K562 (cell line): ENCODE measurements at regions not wholly inside any gene's neighbourhood (a gene's known extent, or its start where the extent isn't known, plus 50 kb on each side); places are given as distances from the start of the nearest gene placed in this dataset.

Source experiments
- ATAC-seq: fragments of 200-7000 bp; cut with Tn5 transposase; 3 replicates; pipeline ENCODE4 v1.9.1; 2020; ENCODE audit warnings: moderate library complexity
- BruUV-seq: library from RNA; stranded (reverse); fragments of 400-500 nt; replicated peaks from 2 replicates; lab custom pipeline; 2021; lab: Mats Ljungman, UMichigan
- CTCF ChIA-PET: fragments of 300-600 bp; formaldehyde crosslinking; extraction: SDS; loops from one replicate; lab custom pipeline; 2021; ENCODE audit warnings: low intra/inter-chr PET ratio; lab: Yijun Ruan, JAX
- POLR2A ChIA-PET: fragments of 300-600, 350-650 bp; sonication (Branson Sonifier 250); formaldehyde crosslinking; extraction: SDS; loops from one replicate; lab custom pipeline; 2021; ENCODE audit warnings: antibody characterized with exemption, inconsistent platforms; lab: Yijun Ruan, JAX
- DNase-seq, 4 experiments: peaks; one replicate each; pipeline versions ENCODE4 v3.0.0 to v3.0.0-alpha.2; 2011 to 2018; ENCODE audit warnings: low spot score in 3 of 4, mixed read lengths in 3 of 4; ENCODE audit errors: extremely low read depth in 1 of 4
- FAIRE-seq: peaks from 2 replicates; lab custom pipeline; 2011; peaks lifted over from hg19 to GRCh38; lab: Jason Lieb, UNC
- H2AFZ ChIP-seq: 2 replicates; pipeline ENCODE4 v1.6.0; 2011; ENCODE audit warnings: low read depth, low read length, control low read depth, inconsistent platforms
- H3K27ac ChIP-seq: fragments of 200-600 bp; 3 replicates; pipeline ENCODE4 v1.8.0; 2011; ENCODE audit warnings: low read depth, mild to moderate bottlenecking, control low read depth, inconsistent platforms, low read length, moderate library complexity, mixed read lengths; ENCODE audit errors: extremely low read depth
- H3K27me3 ChIP-seq, 2 experiments: fragments of 300-600 bp in 1 of 2; 2 replicates in 1 of 2; 3 replicates in 1 of 2; pipeline versions ENCODE4 v1.6.0 to v1.8.0; 2011; ENCODE audit warnings: inconsistent platforms in 2 of 2, low read length in 2 of 2, mild to moderate bottlenecking in 1 of 2, mixed read lengths in 1 of 2, moderate library complexity in 1 of 2; ENCODE audit not compliant: control insufficient read depth in 2 of 2, insufficient read depth in 2 of 2
- H3K36me3 ChIP-seq: fragments of 300-600 bp; 3 replicates; pipeline ENCODE4 v1.8.0; 2011; ENCODE audit warnings: mild to moderate bottlenecking, low read length, inconsistent platforms; ENCODE audit not compliant: control insufficient read depth, insufficient read depth
- H3K4me1 ChIP-seq, 2 experiments: fragments of 200-600 bp in 1 of 2; replicated peaks in 1 of 2; 2 replicates in 1 of 2; 3 replicates in 1 of 2; pipeline versions ENCODE4 v1.5.1 to v1.8.0; 2011; ENCODE audit warnings: inconsistent platforms in 2 of 2, low read length in 2 of 2, mild to moderate bottlenecking in 1 of 2, mixed read lengths in 1 of 2, moderate library complexity in 1 of 2; ENCODE audit not compliant: control insufficient read depth in 2 of 2, insufficient read depth in 2 of 2
- H3K4me2 ChIP-seq: 2 replicates; pipeline ENCODE4 v1.6.1; 2011; ENCODE audit warnings: low read length, control low read depth, inconsistent platforms, mixed read lengths; ENCODE audit not compliant: insufficient read depth
- H3K4me3 ChIP-seq: fragments of 200-600 bp; sonication (generic), shearing (Covaris generic); 2 replicates; pipeline ENCODE4 v1.5.1; 2016; ENCODE audit warnings: control low read depth, inconsistent platforms
- H3K79me2 ChIP-seq: fragments of 200-600 bp; 3 replicates; pipeline ENCODE4 v1.8.0; 2011; ENCODE audit warnings: low read length, inconsistent platforms; ENCODE audit not compliant: control insufficient read depth, insufficient read depth
- H3K9ac ChIP-seq, 2 experiments: 2 replicates each; pipeline versions ENCODE4 v1.6.0 to v1.6.1; 2011; ENCODE audit warnings: low read depth in 2 of 2, low read length in 2 of 2, control low read depth in 1 of 2, inconsistent platforms in 1 of 2, mild to moderate bottlenecking in 1 of 2, mixed read lengths in 1 of 2; ENCODE audit not compliant: insufficient read depth in 1 of 2
- H3K9me1 ChIP-seq: one replicate; pipeline ENCODE4 v1.6.0; 2011; ENCODE audit warnings: inconsistent platforms, mild to moderate bottlenecking, low read length, moderate library complexity; ENCODE audit not compliant: control insufficient read depth, insufficient read depth
- H3K9me3 ChIP-seq: replicated peaks from 2 replicates; pipeline ENCODE4 v1.5.1; 2011; ENCODE audit warnings: low read depth, low read length, inconsistent platforms; ENCODE audit not compliant: control insufficient read depth, insufficient read depth
- H4K20me1 ChIP-seq: replicated peaks from 2 replicates; pipeline ENCODE4 v1.6.1; 2011; ENCODE audit warnings: low read length, inconsistent platforms, mixed read lengths; ENCODE audit not compliant: control insufficient read depth, insufficient read depth
- LARP7 ChIP-seq: fragments of 450-650 bp; IDR thresholded peaks from 2 replicates; pipeline ENCODE4 v1.6.1; 2016
- MED1 ChIP-seq: sonication (generic); formaldehyde crosslinking; IDR thresholded peaks from 2 replicates; pipeline ENCODE4 v1.8.1; 2023; ENCODE audit warnings: missing genetic modification reagents, borderline replicate concordance
- STAT6 ChIP-seq: sonication (generic); formaldehyde crosslinking; IDR thresholded peaks from 2 replicates; pipeline ENCODE4 v1.8.1; 2023; ENCODE audit warnings: mild to moderate bottlenecking, missing genetic modification reagents
- ZFP1 ChIP-seq: fragments of 450-650 bp; formaldehyde crosslinking; IDR thresholded peaks from 2 replicates; pipeline ENCODE4 v1.4.0; 2020; ENCODE audit warnings: mild to moderate bottlenecking, mixed read lengths
- ZNF589 ChIP-seq: fragments of 200-800 bp; sonication (Bioruptor generic); IDR thresholded peaks from 2 replicates; pipeline ENCODE4 v1.6.1; 2016; ENCODE audit warnings: low read depth, missing genetic modification characterization, missing compliant biosample characterization
- WGBS: fragments of 100-300 bp; shearing (Covaris generic); methylation state at CpG from one replicate; pipeline ENCODE4 v1.1.6; 2016; ENCODE audit warnings: low coverage, mixed read lengths; ENCODE audit not compliant: insufficient coverage; ENCODE audit errors: missing lambda C conversion rate; 5-methylcytosine and 5-hydroxymethylcytosine counted together
- in situ Hi-C: fragments of 300-500 bp; cut with MboI; formaldehyde crosslinking; loops from 4 replicates; pipeline ENCODE4 v1.15.0; 2018; ENCODE audit warnings: inconsistent platforms, mixed read lengths
- intact Hi-C: fragments of 100-400 bp; cut with micrococcal nuclease; formaldehyde crosslinking; loops from 2 replicates; pipeline ENCODE4 v1.14.2; 2022
- TF ChIP-seq, protein P1 (sequence below): fragments of 200-400 bp; formaldehyde crosslinking; IDR thresholded peaks from 2 replicates; pipeline ENCODE4 v1.6.1; 2017; ENCODE audit warnings: mild to moderate bottlenecking, low read depth, low read length, moderate library complexity
- TF ChIP-seq, protein P2 (sequence below): fragments of 450-650 bp; formaldehyde crosslinking; IDR thresholded peaks from 2 replicates; pipeline ENCODE4 v1.4.0; 2022; ENCODE audit warnings: mild to moderate bottlenecking, moderate library complexity

DNA sequence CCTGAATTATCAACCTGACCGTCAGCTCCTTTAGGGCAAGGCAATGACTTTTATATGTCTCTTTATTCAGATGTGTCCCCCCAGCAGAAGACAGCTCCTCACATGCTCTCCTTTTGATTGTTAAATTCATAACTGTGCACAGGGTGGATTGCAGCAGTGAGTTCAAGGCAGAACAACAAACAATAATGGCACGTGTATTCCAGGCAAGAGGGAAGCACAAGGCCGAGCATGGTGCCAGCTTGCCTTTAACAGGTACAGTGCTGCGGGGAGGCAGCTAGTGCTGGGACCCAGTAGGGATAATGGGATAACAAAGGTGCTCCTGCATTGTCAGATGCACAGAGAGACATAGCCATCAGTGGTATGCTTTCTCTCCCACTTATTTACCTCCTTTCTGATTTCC is 248.4 kb downstream of the RHOU start:
- 2% methylated on average over 4 of the region's 4 CpGs for WGBS

More for the DNA sequence above, 248.4 kb downstream of the RHOU start:
- no peaks in the 10 kb centered on the region for H3K4me1 ChIP-seq
- ChIA-PET CTCF (no interaction called here), POLR2A (interaction anchor here (1.3 to 1.6 kb wide), 2 partner anchors 8 to 11 kb away, joined by 3 to 5 read pairs; no protein-coding TSS in a partner anchor)
- BruUV-seq, result no TSS peak
- intact Hi-C loops, result no loop called here
- no peak overlapping the region for H2AFZ ChIP-seq
- H3K79me2 ChIP-seq, result no peaks in the 10 kb centered on the region
- TF ChIP-seq LARP7, result no peak
- TF ChIP-seq, protein P1, sequence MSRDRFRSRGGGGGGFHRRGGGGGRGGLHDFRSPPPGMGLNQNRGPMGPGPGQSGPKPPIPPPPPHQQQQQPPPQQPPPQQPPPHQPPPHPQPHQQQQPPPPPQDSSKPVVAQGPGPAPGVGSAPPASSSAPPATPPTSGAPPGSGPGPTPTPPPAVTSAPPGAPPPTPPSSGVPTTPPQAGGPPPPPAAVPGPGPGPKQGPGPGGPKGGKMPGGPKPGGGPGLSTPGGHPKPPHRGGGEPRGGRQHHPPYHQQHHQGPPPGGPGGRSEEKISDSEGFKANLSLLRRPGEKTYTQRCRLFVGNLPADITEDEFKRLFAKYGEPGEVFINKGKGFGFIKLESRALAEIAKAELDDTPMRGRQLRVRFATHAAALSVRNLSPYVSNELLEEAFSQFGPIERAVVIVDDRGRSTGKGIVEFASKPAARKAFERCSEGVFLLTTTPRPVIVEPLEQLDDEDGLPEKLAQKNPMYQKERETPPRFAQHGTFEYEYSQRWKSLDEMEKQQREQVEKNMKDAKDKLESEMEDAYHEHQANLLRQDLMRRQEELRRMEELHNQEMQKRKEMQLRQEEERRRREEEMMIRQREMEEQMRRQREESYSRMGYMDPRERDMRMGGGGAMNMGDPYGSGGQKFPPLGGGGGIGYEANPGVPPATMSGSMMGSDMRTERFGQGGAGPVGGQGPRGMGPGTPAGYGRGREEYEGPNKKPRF, result no peak
- TF ChIP-seq ZNF589 (CRISPR knock-in tag), result no peak
- no peak for TF ChIP-seq ZFP1
- TF ChIP-seq MED1 (CRISPR knock-in tag), result no peak
- TF ChIP-seq, protein P2, sequence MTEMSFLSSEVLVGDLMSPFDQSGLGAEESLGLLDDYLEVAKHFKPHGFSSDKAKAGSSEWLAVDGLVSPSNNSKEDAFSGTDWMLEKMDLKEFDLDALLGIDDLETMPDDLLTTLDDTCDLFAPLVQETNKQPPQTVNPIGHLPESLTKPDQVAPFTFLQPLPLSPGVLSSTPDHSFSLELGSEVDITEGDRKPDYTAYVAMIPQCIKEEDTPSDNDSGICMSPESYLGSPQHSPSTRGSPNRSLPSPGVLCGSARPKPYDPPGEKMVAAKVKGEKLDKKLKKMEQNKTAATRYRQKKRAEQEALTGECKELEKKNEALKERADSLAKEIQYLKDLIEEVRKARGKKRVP, result no peak
- no peak for TF ChIP-seq STAT6 (CRISPR knock-in tag)
- peaks cover 26 to 61% of the 10 kb centered on the region in 2 experiments for H3K27me3 ChIP-seq
- FAIRE-seq (no peak), ATAC-seq (no peak), DNase-seq (no peak)
- in situ Hi-C loops, result no loop called here
- H3K27ac ChIP-seq, result no peak overlapping the region
- no peaks in the 10 kb centered on the region for H3K9me1 ChIP-seq
- H3K4me2 ChIP-seq, result no peak overlapping the region
- H3K4me3 ChIP-seq, result no peak overlapping the region
- H3K9ac ChIP-seq, result no peak overlapping the region
- H3K36me3 ChIP-seq, result no peaks in the 10 kb centered on the region
- peaks cover 4% of the 10 kb centered on the region; the same call in 1 of the 2 replicates for H4K20me1 ChIP-seq
- H3K9me3 ChIP-seq, result no peaks in the 10 kb centered on the region
